ENCODE measurements at regions not wholly inside any gene's neighbourhood (a gene's known extent, or its start where the extent isn't known, plus 50 kb on each side); places are given as distances from the start of the nearest gene placed in this dataset.

- Mint-ChIP-seq H3K36me3 (no peaks in the 10 kb centered on the region), H3K27me3 (ENCODE audit: low read depth in 3 of 3) (peaks cover 0 to 6% (median 4%) of the 10 kb centered on the region in 3 donors), H3K9me3 (peaks cover 0 to 6% (median 0%) of the 10 kb centered on the region in 7 donors), H3K4me1 (no peaks in the 10 kb centered on the region), H3K27ac (no peak overlapping the region), H3K4me3 (no peak overlapping the region)
- H4K20me1 ChIP-seq (ENCODE audit: insufficient read depth, low read length) = no peaks in the 10 kb centered on the region
- H3K27me3 ChIP-seq (ENCODE audit: control insufficient read depth in 2 of 2, insufficient read depth in 2 of 2, low read length in 2 of 2) = no peaks in the 10 kb centered on the region
- TF ChIP-seq CTCF (IDR thresholded peaks at IDR 0.05) = no peak
- 69% methylated on average over 2 of the region's 3 CpGs for WGBS (ENCODE audit: insufficient coverage)
- DNase-seq = no peak
- no peaks in the 10 kb centered on the region for H3K4me1 ChIP-seq (ENCODE audit: control insufficient read depth in 1 of 2, insufficient read depth in 2 of 2, low read length in 2 of 2)
- no peak overlapping the region for H3K9ac ChIP-seq (ENCODE audit: insufficient read depth, low read length, poor library complexity, severe bottlenecking)
- intact Hi-C loops (cut with micrococcal nuclease) = no loop called here
- no peak overlapping the region for H3K4me3 ChIP-seq (replicated peaks in 1 of 3; ENCODE audit: low read depth in 2 of 3, low read length in 3 of 3)
- no peaks in the 10 kb centered on the region for H3K36me3 ChIP-seq (replicated peaks in 1 of 2; ENCODE audit: control insufficient read depth in 1 of 2, insufficient read depth in 2 of 2, low read length in 2 of 2)
- no peaks in the 10 kb centered on the region for H3K79me2 ChIP-seq (ENCODE audit: insufficient read depth, low read length)
- no peaks in the 10 kb centered on the region for H3K9me3 ChIP-seq (replicated peaks in 1 of 2; ENCODE audit: control insufficient read depth in 1 of 2, insufficient read depth in 1 of 2, low read length in 2 of 2)
- no peak overlapping the region for H2AFZ ChIP-seq (ENCODE audit: insufficient read depth, low read depth, low read length, poor library complexity, severe bottlenecking)
- H3K4me2 ChIP-seq (replicated peaks; ENCODE audit: extremely low read depth, low read length, poor library complexity, severe bottlenecking) = no peak overlapping the region
- no peak overlapping the region for H3K27ac ChIP-seq (ENCODE audit: low read depth in 1 of 2, low read length in 2 of 2)
These were observed 208.6 kb downstream of the CXCL12 start for GRCh38 chr10:44176311-44176710.

GRCh38 chr10:44173608-44173894, 211.3 kb downstream of the CXCL12 start:
- Histone ChIP-seq H3K4me2 (replicated peaks; ENCODE audit: extremely low read depth, low read length, poor library complexity, severe bottlenecking) (no peak overlapping the region), H3K4me3 (replicated peaks in 1 of 3; ENCODE audit: low read depth in 2 of 3, low read length in 3 of 3) (no peak overlapping the region), H3K27me3 (ENCODE audit: control insufficient read depth in 2 of 2, insufficient read depth in 2 of 2, low read length in 2 of 2) (no peaks in the 10 kb centered on the region), H3K9me3 (replicated peaks in 1 of 2; ENCODE audit: control insufficient read depth in 1 of 2, insufficient read depth in 1 of 2, low read length in 2 of 2) (no peaks in the 10 kb centered on the region), H3K79me2 (ENCODE audit: insufficient read depth, low read length) (no peaks in the 10 kb centered on the region), H3K27ac (ENCODE audit: low read depth in 1 of 2, low read length in 2 of 2) (no peak overlapping the region), H2AFZ (ENCODE audit: insufficient read depth, low read depth, low read length, poor library complexity, severe bottlenecking) (no peak overlapping the region), H3K36me3 (replicated peaks in 1 of 2; ENCODE audit: control insufficient read depth in 1 of 2, insufficient read depth in 2 of 2, low read length in 2 of 2) (no peaks in the 10 kb centered on the region), H3K4me1 (ENCODE audit: control insufficient read depth in 1 of 2, insufficient read depth in 2 of 2, low read length in 2 of 2) (no peaks in the 10 kb centered on the region), H3K9ac (ENCODE audit: insufficient read depth, low read length, poor library complexity, severe bottlenecking) (no peak overlapping the region), H4K20me1 (ENCODE audit: insufficient read depth, low read length) (no peaks in the 10 kb centered on the region)
- Mint-ChIP-seq H3K27me3 (ENCODE audit: low read depth in 3 of 3) (peaks cover 0 to 6% (median 4%) of the 10 kb centered on the region in 3 donors), H3K4me3 (no peak overlapping the region), H3K4me1 (no peaks in the 10 kb centered on the region), H3K27ac (no peak overlapping the region), H3K9me3 (peaks cover 0 to 1% (median 0%) of the 10 kb centered on the region in 7 donors), H3K36me3 (no peaks in the 10 kb centered on the region)
- 100% methylated on average over 2 of the region's 4 CpGs for WGBS (ENCODE audit: insufficient coverage)
- no peak for TF ChIP-seq CTCF (IDR thresholded peaks at IDR 0.05)
- no peak for DNase-seq
- intact Hi-C loops (cut with micrococcal nuclease) = no loop called here
